Activated CD4-positive, alpha-beta T cell treated with anti-CD3 and anti-CD28 coated beads for 1 hour (primary cell): ENCODE measurements at regions not wholly inside any gene's neighbourhood (a gene's known extent, or its start where the extent isn't known, plus 50 kb on each side); places are given as distances from the start of the nearest gene placed in this dataset.
"Not testable (repeated sequence)": the region's sequence is repeated elsewhere in the genome, so short reads cannot be mapped to it uniquely, and the experiment has no call there.

Source experiments
- DNase-seq: peaks from one replicate; pipeline ENCODE4 v3.0.0-alpha.2; 2020

DNA sequence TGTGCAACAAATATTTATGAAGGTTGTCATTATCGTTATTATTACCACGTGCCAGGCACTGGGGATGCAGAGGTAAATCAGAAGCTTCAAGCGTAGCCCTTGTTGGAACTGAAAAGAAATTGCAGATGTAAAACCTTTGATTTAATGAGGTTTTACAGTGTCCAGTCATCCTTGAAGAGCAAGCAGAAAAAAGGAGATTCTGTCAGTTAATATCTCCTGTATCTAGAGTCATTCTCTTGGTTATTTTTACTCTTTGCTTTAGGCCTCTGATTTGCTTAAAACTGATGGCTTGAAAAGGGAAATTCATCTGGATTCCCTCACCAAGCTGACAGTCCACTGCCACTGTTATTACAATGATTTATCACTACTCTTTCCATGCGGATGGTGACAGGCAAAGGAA lies 179.3 kb downstream of the GALC start:
- DNase-seq = no peak

DNA sequence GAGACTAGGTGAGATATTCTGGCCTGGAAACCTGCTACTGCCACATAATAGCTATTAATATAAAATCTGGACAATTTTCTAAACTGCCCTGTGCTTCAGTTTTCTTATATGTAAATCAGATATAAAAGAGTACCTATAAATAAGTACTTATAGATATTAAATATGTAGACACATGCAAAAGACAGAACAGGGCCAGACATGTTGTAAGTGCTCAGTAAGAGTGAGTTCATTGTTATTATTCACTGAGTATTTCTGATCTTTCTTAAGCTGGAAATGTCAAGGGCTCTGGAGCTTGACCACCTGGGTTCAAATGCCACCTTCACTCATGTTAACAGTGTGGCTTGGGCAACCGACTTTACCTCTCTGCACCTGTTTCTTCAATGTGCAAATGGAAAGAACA lies 179.8 kb downstream of the GALC start:
- DNase-seq = no peak

DNA sequence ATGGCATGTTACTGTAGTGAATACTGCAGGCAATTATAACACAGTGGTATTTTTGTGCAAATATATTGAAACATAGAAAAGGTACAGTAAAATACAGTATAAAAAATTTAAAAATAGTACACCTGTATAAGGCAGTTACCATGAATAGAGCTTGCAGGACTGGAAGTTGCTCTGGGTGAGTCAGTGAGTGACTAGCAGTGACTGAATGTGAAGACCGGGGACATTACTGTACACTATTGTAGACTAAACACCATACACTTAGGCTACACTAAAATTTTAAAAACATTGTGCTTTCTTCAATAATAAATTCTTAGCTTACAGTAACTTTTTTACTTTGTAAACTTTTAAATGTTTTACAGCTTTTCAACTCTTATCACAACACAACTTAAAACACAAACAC lies 181.7 kb downstream of the GALC start:
- DNase-seq = no peak

DNA sequence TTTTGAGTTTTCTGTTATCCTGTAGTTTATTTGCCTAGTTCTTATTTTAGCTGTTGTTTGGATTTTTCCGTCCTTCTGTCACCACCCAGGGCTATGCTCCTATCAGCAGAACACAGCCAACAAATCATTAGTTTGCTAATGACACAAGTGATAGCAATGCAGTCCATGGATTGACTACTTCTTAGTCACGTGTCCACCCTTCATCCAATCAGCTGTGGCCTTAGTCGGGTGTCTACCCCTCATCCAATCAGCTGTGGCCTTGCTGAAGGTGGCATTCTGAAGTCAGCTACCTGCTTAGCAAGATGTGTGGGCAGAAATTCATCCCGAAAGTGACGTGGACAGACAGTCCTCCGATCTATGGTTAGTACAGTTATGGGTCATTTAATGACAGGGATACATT lies 182.3 kb downstream of the GALC start:
- DNase-seq = no peak

DNA sequence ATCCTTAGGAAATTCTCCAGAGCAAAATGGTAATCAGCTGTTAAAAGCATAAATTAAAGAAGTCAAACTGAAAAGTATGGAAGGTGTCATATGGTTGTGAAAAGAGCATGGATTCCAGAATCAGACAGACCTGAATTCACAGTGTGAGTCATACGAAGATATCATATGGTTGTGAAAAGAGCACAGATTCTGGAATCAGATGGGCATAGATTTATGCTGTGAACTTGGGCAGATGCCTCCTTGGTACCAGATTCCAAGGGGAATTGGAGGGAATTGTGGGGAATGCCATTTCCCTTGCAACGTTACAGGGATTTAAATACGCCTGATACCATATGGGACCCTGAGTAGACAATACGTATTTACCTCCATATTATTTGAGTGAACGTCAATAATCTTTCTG lies 183.7 kb downstream of the GALC start:
- DNase-seq = no peak

DNA sequence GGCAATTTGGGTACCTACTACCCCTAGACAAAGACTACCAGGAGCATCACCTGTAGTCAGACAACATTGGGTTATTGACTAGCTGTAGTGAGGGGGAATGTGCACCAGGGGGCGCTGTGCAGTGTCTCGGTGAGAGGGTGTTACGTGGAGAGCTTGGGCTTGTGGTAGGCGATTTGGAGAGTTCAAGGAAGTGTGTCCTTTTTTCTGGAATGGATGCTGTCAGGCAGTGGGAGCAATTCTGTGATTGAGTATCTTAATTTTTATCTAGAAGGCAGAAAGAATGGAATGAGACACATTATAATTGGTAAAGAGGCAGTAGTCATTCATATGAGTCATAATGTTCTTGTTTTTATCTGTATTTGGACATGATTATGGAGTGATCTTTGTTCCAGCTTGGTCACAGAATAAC lies 187.7 kb downstream of the GALC start:
- DNase-seq = no peak

DNA sequence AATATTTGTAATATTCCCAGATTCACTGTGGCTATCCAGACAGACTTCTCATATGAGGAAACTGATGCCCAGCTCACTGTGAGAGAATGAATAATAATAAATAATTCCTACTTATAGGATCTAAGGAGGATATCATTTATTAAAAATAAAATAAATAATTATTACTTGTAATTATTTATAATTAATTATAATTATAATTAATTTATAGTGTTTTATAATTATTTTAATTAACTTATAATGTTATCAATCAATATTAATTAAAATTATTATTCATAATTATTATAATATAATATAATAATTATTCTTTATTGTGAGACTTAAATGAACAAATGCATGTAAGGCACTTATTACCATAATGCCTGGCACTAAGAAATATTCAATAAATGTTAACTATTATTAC lies 192.8 kb downstream of the GALC start:
- no peak for DNase-seq

DNA sequence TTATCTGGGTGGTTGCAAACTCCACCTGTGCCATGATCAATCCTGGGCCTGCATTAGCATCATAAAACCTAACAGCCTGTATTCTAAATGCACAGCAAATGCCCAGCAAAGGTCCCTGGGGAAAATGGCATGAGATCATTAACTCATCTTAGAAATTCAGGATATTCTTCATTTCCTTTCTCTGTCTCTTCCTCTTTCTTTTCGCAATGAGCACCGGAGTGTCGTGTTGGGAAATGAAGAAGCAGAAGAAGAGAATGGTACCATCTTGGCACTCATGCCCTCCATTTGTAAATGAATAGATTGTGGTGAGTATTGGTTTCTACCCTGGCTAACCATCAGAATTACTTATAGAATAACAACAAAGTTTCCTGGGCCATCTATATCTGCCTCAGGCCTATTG lies 193.6 kb downstream of the GALC start:
- no peak for DNase-seq

DNA sequence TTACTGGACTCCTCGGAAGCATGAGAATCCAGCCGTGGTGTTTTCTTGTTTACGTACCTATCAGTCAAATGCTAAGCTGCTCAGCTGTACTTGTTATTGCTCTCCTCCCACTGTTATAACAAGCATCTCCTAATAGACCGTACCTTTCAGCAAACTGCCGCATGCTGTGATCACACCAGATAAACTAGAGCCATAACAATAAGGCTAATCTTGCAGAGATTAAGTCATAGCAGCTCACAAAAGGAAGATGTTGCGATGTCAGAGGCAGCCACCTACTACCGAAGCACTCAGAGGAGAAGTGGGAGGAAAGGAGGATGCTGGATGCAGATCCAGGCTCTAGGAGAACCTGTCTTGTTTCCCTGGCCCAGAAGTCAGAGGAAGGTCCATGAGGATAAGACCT lies 196.0 kb downstream of the GALC start:
- no peak for DNase-seq

DNA sequence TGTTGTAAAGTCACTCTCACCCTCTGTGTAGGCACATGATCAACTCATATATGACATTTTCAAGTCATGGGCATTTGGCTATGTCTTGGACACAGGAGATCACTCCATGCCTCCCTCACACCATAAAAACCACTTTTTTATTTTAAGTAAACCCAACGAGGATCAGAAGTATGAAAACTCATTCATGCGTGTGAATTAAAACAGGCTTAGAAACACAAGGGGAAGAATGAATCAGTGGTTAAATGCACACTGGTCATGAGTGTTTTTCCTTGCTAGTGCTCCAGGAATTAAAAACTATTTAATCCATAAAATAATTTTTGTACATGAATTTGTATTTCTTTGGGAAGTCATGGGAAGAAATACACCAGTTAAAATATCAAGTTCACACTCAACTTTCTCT lies 198.4 kb downstream of the GALC start:
- DNase-seq = no peak

DNA sequence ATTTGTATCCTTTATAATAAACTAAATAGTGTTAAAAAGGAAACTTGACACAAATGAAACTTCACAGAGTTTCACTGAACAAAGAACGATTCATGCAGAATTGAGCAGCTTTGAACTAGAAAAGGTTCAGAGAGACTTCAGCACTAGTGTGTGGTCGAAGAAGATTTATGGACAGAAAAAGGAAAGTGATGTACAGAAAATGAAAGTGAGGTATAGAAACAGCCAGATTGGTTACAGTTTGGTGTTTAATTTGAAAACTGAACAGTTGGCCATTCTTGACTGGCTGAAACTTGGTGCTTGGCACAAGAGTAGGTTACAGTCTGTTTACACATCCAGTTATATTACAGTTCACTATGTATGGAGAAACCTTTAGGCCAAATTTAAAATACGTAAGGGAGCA lies 207.1 kb downstream of the GALC start:
- DNase-seq = no peak

DNA sequence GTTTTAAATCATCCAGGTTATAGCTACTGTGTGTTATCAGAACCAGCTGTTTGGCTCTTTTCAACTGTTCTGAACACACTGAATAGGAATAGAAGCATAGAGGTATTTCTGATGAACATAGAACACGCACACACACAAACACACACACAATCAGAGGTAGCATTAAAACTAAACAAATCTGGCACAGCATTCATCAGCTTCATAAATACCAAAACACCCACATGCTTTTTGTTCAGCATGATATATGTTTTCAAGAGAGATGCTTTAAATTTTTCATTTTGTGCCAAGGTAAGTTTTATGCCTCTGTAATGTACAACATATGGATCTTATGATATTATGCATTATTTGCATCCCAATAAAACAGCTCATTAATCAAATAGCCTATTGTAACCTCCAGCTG lies 208.6 kb downstream of the GALC start:
- no peak for DNase-seq

DNA sequence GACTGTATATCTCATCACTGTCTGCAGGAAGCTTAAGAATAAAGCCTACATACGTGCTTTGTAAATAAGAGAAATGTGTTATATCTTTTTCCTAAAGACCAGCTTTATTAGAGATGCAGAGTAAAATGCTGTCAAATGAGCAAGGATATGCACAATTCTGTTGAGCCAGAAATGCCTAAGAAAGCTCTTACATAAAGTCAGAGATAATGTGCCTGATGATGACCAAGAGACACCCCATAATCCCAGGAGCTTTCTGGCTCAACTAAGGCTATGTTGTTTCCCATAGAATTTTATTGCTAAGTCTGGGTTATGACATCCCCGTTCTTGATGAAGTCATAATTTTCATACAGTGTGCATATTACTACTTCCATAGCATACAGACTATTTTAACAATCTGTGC lies 209.9 kb downstream of the GALC start:
- no peak for DNase-seq

DNA sequence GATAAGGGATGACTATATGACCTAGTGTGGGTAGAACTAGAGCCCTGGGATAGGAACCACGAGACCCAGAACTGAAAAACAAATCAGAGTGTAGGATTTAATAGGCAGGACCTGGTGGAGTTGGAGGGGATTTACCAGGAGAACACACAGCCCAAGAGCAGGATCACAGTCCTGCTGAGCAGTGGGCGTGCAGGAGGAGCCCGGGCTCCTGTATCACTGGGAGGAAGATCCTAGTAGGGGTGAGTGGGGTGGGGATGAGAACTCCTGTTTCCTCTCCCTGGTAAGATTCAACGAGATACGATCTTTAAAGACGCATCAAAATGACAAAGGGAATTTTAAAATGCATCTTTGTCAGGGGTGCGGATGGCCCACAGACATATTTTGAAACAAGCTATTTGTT lies 220.1 kb downstream of the GALC start:
- DNase-seq = no peak

DNA sequence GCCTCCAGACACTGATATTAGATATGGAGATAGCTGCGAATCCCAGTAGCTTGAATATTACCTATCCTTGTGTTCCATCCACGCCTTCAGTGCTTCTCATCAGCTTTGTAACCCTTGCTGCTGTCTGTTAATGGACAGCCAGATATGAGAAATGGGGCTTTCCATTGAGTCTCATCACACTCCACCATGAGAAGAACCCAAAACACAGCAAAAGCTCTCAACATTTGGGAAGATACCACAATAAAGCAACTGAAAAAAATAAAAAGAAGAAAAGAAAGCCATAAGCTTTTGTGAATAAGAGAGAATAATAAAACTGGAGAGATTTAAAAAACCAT lies 225.4 kb downstream of the GALC start:
- DNase-seq = no peak

DNA sequence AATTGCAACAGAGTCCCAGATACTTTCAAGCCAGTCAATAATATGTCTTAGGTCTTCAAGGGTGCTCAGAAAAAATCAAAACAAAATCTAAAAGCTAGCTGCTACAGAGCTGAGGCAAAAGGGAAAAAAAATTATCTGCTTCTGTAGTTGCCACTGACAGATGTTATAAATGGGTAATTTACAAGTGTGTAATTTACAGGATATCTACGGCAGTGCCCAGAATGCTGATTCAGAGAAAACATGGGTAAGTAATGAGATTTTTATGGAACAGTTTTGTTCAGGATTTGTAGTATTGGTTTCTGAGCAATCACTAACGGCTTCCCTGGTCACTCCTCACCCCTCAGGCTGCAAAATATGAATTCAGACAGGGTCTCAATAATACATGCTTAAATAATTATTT lies 234.1 kb downstream of the GALC start:
- no peak for DNase-seq

DNA sequence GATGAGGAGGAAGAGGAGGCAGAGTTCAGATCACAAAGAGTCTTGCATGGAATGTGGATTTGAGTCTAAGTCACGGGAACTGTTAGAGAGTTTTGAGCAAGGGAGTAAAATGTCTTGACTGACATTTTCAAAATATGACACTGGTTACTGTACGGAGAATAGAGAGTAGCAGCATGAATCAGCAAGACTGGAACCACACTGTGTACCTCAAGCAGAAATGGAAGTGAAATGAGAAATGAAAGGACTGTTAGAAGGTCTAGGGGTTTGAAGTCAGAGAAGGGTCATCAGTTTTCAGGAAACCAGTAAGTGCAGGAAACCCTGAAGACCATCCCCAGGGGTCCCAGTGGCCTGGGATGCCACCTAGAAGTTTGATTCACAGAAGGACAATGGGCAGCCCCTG lies 236.3 kb downstream of the GALC start:
- DNase-seq = no peak

DNA sequence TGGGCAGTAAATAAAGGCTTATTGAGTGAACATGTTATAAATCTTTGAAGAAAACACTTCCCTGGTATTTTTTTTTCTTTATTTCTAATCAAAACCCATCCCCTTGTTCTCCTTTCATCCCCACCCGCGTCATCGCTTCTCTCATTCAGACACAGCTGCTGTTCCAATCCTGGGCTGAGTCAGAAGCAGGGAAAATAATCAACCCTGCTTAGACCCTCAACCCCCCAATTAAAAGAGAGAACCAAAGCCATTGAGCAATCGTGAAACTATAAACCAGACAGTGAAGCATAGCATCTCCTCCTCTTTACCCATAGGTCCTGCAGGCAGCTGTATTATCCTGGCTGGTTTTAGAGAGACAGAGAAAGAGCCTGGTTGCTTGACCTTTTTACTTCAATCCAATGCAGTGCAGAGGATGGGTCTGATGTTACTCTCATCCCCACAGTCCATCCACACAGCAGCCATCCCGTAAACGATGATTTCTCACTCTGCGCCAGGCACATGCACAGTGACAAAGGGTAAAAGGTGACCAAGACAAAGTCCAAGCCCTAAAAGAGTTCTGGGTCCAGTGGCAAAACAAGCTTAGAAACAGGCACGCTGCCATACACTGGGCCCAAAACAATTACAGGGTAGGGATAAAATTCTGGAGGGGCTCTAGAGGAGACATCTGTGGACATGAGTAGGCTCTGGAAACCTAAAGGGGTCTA lies 238.3 kb downstream of the GALC start:
- no peak for DNase-seq

DNA sequence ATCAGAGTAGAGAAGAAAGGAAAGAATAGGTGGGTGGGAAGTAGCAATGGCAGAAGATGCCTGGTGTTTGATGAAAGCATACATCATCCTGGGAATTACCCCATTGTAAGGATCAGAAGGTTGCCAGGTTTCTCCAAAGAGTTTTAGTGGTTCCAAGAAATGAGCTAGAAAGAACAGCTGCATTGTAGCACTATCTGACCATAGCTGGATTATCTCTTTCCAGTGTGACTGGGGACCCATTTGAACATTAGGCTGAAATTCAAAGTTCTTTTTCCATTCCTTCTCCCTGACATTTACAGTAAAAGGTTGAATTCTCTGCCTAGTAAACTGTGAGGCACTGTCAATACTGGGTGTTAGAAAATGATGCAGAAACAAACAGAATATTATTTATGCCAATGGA lies 244.4 kb downstream of the GALC start:
- DNase-seq = no peak

DNA sequence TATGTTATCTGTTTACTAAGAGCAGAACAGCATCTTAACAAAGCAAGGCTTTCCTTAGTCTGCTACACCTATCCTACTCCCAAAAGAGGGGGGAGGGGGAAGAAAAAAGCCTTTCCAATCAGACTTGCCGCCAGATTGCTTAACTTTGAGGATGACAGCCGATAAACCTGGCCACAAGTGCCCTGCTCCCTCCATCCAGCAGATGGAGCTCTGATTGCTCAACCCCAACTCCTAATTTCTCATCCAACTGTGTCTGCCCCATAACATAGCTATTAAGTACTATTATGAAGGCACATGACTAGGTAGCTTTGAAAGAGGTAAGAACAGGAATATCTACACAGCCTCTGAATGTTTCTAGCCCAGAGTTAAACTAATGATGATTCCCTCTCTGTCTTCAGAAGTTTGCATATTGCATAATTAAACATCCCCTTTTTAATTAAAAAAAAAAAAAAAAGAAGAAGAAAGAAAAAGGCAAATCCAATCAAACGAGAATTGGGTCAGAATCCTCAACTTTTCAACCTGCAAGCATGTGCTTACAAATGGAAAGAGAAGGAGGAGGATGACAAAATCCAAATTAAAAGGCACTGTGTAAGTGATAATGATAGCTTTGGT lies 247.4 kb downstream of the GALC start:
- DNase-seq = no peak

DNA sequence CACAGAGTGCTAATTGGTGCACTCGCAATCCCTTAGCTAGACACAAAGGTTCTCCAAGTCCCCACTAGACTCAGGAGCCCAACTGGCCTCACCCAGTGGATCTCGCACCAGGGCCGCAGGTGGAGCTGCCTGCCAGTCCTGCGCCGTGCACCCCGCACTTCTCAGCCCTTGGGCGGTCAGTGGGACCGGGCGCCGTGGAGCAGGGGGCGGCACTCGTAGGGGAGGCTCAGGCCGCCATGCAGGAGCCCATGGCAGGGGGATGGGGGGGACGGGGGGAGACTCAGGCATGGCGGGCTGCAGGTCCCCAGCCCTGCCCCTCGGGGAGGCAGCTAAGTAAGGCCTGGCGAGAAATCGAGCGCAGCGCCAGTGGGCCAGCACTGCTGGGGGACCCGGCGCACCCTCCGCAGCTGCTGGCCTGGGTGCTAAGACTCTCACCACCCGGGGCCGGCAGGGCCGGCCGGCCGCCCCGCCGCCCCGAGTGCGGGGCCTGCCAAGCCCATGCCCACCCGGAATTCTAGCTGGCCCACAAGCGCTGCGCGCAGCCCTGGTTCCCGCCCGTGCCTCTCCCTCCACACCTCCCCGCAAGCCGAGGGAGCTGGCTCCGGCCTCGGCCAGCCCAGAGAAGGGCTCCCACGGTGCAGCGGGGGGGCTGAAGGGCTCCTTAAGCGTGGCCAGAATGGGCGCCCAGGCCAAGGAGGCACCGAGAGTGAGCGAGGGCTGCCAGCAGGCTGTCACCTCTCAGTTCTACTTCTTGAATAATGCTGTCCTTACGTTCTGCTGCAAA lies 258.2 kb downstream of the GALC start:
- not testable (repeated sequence) for DNase-seq

DNA sequence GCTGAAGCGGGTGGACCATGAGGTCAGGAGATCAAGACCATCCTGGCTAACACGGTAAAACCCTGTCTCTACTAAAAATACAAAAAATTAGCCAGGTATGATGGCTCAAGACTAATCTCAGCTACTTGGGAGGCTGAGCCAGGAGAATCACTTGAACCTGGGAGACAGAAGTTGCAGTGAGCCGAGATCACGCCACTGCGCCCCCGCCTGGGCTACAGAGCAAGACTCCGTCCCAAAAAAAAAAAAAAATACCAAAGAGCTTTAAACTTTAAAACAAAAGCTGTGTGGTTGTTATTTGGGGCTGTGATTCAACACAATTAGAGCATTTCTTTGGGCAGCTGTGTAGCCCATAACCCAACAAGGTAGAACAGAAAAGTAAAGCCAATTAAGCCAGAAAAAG lies 259.9 kb downstream of the GALC start:
- not testable (repeated sequence) for DNase-seq

DNA sequence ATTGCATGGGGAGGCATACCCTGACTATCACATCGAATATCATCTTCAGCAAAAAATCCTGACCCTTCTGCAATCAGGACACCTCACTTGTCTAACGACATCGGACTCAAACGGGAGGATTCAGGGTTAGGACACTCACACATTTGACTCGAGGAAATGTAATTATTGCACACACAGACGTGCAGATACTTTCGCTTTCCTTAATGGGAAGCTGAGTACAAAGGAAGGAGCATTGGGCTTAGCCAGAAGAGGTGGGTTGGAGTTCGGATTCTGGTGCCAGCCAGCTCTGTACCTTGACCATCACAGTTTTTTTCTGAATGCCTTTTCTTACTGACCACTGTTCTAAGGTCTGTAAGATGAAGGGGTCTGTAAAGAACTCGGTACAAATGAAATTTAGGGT lies 260.4 kb downstream of the GALC start:
- DNase-seq = no peak

DNA sequence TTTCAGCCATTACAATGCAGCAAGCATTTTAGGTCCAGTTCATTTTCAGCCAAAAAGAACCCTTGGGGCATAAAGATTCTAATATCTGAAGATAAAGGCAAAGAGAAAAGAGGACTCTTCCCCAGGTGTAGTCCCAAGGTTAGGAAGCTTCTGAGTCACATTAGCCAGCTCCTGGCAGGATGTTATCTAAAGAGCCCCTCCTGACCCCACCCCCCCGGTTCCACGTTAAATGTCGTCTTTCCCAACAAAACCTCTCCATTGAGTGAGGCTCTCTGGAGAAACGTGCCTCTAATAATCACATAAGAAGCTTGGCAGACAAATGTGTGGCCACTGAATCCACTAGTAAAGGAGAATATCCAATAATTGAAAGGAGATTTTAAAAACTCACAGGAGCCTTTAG lies 267.7 kb downstream of the GALC start:
- DNase-seq = no peak
